HEK293T (cell line): ENCODE measurements at regions not wholly inside any gene's neighbourhood (a gene's known extent, or its start where the extent isn't known, plus 50 kb on each side); places are given as distances from the start of the nearest gene placed in this dataset.

Experiments used
- FOXM1 ChIP-seq: fragments of 450-650 bp; IDR thresholded peaks from 2 replicates; pipeline ENCODE4 v1.6.1; 2017; ENCODE audit warnings: mild to moderate bottlenecking, borderline replicate concordance
- HDGF ChIP-seq: fragments of 450-650 bp; IDR thresholded peaks from 2 replicates; pipeline ENCODE4 v1.6.1; 2017; ENCODE audit warnings: antibody characterized with exemption, borderline replicate concordance
- SUZ12 ChIP-seq: fragments of 450-650 bp; IDR thresholded peaks from 2 replicates; pipeline ENCODE4 v1.6.1; 2016; ENCODE audit warnings: mild to moderate bottlenecking
- TARDBP ChIP-seq: fragments of 450-650 bp; IDR thresholded peaks from 2 replicates; pipeline ENCODE4 v1.6.1; 2016

DNA sequence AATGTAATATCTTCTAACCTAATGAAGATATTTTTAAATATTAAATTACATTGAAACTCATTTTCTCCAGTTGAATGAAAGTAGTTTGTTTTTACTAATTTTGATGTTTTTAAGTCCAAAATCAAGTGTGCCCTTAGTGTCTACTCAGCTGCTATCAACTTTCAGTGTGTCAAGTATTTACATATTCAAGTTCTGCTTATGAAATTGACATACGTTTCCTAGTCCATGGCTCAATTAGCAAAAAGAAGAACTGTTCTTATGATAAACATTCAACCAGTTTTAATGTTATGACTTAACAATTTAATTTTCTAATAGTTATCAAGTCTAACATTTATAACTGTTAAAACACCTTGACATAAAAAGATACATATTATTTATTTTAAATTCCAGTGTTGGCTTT is 137.1 kb downstream of the DUSP6 start:
- TF ChIP-seq FOXM1 (no peak), TARDBP (no peak), SUZ12 (no peak), HDGF (no peak)
